GM19463 (cell line): ENCODE measurements at regions not wholly inside any gene's neighbourhood (a gene's known extent, or its start where the extent isn't known, plus 50 kb on each side); places are given as distances from the start of the nearest gene placed in this dataset.

Experiments used
- ATAC-seq: cut with Tn5 transposase; IDR thresholded peaks from one replicate; pipeline ENCODE4 v1.9.1; 2021; ENCODE audit warnings: mild to moderate bottlenecking, moderate library complexity; ENCODE audit not compliant: unreplicated experiment

DNA sequence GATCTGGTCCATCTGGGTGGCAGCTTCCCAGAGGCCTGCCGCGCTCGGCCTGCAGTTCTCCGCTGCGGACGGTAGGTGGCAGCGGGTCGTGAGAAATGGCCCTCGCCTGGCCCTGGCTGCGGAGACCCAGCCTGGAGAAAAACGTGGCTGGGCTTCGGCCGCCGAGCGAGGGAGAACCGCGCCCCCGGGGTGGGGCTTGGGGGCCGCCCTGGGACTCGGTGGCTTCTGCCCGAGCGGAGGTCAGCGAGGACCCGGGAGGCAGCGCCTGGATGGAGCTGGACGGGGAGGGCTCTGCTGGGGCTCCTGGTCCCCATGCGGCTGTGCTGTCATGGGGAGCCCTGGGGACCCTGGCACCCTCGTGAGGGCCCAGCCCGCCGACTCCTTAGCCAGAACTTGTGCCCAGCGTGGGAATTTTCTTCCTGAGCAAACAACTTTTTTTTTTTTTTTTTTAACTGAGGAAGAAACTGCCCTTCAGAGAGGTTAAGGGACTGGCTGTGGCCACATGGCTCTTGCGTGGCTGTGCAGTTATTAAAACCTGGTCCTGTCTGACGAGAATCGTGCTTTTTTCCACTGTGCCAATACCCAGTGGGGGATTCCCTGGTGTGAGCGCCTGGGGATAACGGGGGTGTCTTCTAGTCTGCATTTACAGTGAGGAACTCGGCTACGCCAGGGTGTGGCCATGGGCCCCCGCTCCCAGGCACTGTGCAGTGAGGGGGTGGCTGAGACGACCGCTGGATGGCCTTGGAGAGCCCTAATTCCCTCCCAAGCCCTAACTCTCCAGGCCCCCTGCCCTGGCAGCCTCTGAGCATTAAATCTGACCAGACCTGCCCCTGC lies 535.6 kb downstream of the INSC start:
- peak; percentile 98 for ATAC-seq

DNA sequence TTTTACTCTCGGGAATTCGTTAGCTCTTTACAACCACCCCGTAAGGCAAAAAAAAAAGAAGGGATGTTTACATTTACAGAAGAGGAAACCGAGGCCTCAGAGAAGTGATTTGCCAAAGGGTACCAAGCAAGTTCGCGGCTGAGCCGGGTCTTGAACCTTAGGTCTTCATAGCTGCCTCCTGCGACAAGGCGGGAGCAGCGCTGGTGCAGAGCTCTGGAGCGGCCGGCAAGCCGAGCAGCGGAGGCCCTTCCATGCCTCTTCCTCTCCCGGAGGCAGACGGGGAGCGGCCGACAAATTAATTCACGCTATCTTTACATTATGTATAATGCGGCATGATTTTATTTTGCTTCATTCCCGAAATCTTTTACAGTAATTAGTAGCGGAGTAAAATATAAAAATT lies 536.3 kb downstream of the INSC start:
- no peak for ATAC-seq

DNA sequence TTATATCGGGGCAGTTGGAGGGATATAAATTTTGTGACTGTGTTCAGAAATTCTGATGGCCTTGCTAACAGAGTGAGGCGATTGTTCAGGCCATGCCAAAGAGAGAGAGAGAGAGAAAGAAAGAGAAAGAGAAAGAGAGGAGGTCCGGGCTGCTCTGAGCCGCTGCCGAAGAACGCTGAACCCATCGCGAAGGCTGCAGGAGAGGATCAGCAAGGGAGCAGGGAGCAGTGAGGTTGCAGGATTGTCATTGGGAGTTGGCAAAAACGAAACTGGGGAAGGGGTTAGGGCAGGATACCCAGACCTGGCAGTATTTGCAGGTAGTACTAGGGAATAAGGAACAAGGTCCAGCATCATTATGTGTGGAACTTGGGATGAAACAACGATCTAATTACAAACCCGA lies 537.1 kb downstream of the INSC start:
- no peak for ATAC-seq

DNA sequence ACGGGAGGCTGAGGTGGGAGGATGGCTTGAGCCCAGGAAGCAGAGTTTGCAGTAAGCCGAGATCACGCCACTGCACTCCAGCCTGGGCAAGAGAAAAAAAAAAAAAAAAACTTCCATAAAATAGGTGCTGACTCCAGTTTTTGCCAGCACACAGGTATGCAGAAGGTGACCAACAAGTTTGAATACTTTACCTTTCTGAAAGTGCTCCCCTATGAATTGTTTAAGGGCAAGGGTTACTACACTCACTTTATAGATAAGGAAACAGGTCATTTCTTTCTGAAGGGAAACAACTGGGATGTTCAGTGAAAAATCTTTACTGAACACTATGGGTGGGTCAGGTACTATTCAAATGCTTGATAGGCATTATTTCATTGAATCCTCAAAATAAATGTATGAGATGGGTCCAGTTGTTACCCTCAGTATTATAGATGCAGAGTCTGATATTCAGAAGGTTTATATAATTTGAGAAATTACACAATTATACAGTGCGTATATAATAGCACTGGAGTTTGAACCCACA lies 538.5 kb downstream of the INSC start:
- ATAC-seq = no peak

DNA sequence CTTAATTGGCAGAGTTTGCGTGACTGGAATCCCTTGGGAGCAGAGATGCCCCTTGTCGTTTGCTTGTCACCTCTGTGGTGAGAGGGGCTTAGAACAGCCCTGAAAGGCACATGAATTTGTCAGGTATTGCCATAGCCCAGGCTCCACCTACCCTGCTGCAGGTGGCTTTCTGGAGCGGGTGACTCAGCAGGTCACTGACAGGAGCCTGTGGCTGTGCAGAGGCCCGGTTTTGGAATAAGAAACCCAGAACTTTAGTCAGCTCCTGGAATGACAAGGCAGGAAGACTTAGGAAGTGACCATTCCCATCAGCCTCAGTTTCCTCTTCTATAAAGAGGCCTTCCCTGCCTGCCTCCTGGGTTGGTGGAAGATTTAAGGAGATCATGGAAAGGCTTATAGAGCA lies 539.7 kb downstream of the INSC start:
- ATAC-seq = no peak

DNA sequence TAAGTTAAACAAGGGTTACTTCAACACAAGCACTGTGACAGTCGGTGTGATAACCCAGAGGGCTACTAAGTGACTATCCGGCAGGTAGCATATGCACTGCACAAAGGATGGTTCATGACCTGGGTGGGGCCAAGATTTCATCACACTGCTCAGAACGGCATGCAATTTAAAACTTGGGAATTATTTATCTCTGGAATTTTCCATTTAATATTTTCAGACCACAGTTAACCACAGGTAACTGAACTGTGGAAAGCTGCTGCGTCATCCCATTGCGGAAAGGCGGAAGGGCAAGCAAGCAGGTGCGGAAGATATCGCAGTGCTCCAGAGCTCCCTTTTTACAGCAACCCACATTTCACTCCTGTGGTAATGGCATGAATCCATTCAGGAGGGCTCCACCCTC lies 540.8 kb downstream of the INSC start:
- ATAC-seq = no peak

DNA sequence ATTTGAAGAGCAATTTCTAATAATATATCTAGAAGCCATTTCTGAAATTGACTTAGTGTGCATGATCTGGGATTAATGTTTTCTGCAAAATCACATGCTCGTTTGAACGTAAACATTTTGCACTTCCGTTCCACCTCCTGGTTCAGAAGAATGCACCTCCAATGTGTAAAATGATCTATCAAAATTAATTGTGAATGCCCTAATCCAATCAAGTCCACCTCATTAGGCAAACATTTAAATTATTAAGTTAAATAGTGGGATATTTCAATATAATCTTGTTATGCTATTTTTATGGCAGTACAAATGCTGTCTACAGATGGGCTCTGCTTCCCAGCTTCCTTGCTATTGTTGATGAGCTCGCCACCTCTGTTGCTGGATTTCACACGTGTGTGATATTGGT lies 542.5 kb downstream of the INSC start:
- ATAC-seq = no peak

DNA sequence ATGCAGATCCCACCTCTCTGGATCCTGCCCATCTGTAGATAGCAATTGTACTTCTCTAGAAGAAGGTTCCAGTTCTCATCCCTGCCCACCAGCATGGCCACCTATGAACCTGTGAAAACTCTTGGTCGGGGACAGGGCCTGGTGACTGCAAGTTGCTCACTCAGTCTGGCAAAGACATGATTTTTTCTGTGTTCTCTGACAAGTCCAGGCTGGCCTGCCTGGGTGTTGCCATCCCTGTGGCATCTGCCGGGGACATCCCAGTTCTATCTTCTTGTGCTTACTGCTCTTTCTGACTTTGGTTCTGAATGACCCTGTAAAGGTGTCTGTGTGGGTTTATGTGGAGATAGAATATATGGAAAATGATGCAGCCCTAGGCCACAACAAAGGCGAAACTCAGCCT lies 545.8 kb downstream of the INSC start:
- ATAC-seq = no peak

DNA sequence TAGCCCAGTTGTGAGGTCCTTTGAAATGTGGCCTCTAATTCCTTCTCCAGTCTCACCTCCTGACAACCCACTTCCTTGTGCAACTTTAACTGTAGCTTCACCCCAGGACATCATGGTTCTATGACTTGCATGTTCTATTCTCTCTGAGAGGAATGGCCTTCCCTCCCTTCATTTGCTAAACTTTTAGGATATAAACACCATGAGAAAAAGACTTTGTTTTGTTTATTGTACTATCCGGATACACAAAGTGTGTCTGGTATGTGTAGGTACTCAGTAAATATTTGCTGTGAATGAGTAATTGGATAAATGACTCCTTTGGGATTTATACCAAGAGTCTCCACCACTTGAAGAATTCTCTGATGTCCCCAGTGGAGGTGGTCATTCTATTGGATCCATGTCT lies 547.6 kb downstream of the INSC start:
- ATAC-seq = no peak

DNA sequence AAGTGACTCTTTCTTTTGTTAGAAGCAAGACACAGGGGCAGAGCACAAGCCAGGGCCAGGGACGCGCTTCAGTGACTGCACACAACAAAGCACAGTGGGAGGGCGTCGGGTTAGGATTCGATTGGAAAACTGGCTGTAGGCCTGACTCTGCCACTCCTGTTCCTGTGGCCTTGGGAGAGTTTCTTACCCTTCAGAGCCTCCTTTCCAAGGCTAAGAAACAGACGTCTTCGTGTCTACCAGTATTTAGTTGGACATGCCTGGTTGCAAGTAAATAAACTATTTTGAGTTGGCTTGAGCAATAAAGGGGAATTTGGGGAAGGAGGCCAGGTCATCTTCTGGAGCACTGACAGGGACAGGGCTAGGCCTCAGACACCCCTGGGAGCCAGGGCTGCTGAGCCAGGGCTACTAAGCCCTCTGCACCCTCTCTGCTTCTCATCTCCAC lies 549.1 kb downstream of the INSC start:
- ATAC-seq = no peak

DNA sequence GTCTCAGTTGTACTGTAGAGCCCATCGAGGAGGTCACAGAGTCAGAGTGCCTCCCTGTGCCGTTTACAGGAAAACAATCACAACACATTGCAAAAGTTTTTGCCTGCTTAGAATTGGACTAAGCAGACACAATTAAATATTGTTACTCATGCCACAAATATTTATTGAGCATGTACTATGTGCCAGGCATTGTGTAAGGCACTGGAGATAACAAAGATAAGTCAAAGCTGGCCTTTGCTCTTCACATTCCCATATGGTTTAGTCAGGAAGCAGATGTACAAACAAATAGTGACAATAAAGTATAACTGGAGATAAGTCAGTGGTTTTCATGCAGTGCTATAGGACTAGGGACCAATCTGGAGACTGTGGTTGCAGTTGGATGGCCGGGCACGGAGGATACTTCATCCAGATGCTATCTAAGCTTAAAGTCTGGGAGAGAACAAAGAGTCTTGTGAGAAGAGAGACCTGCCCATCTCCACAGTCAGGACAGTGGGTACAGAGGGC lies 550.7 kb downstream of the INSC start:
- no peak for ATAC-seq

DNA sequence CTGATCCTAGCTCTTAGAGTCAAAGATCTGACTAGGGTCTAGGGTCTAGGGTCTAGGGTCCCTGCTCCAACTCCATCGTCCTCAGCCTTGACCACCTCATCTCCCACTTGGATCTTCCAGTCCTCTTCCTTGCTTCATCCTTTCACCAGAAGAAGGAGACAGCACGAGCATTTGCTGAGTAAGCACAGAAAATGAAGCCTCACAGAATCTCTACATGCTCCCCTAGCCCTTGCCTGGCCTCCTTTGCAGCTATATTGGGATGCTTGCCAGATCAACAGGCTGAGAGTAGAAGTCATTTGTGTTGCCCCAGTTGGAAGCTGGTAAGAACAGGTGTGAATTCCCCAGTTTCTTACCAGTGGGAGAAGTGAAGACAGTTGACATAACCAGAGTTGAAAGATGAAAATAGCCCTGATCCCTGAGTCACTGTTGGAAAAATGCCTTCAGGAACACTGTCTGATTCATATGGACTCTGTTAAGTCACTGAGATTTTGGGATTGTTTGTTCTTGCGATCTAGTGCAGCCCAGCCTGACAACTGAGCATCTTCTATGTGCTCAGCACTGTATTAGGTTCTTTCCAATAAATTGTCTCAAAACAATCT lies 552.5 kb downstream of the INSC start:
- ATAC-seq = no peak

DNA sequence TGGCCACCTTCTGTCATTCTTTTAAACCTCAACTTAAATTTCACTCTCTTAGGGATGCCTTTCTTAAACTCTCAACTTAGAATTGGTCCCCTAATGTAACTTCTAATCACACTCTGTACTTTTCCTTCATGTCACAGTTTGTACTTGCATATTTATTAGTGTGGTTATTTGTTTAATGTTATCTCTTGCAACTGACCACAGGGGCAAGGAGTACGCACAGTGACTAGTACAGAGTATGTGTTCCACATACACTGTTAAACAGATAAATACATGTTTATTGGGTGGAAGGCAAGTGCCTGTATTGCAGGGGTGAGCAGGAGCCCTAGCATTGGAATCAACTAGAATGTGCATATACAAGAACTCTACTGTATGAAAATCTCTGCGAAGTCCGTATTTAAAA lies 554.0 kb downstream of the INSC start:
- no peak for ATAC-seq

DNA sequence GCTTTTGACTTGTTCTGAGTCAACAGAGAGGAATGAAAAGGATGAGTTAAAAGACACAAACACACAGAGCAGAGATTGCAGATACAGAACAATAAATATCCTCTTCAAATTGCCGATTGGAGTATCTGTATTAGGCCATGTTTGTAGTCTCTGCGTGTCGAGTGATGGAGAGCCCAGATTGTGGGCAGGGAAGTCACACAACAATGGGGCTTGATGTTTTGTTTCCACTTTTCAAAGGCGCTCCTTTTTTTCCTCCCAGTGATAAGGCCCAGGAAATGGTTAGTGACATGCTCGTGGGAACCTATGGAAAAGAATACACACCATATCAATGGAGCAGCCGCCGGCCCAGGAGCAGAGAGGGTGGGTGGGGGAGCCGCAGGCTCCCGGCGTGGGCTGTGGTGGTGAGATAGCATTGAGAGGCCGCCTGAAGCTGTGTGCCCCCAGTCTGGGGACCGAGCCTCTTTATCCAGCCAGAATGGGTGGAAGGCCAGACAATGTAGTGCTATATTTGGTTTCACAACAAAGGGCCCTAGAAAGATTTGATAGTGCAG lies 555.9 kb downstream of the INSC start:
- no peak for ATAC-seq

DNA sequence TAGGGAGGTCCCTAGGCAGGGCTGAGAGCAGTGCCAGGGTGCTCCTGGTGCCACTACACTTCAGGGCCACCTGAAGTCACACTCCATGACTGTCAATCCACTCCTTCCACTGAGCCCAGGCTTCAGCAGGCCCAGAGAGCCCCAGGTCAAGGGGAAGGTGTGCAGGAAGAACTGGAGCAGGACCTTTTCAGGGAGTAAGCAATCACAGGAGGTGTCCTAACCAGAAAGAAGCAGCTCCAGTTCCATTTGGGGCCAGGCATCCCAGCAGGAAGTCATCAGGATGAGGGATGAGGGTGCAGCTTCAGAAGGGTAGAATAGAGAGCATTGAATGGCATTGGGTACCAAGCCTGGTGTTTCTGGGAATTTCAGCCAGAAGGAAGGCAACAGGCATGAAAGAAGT lies 556.5 kb downstream of the INSC start:
- ATAC-seq = no peak

DNA sequence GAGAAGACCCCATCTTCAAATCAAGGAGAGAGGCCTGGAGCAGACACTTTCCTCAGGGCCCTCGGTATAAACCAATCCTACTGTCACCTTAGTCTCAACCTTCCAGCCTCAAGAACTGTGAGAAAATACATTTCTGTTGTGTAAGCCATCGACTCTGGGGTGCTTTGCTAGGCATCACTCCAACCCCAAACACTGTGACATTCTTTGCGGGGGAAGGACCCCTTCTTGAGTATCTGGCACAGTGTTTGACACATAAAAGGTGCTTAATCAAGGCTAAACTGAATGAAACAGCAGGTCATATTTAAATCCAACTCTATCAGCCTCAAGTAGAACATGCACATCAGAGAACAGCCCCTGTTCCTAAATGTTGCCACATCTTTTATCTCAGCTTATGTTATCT lies 558.1 kb downstream of the INSC start:
- no peak for ATAC-seq

DNA sequence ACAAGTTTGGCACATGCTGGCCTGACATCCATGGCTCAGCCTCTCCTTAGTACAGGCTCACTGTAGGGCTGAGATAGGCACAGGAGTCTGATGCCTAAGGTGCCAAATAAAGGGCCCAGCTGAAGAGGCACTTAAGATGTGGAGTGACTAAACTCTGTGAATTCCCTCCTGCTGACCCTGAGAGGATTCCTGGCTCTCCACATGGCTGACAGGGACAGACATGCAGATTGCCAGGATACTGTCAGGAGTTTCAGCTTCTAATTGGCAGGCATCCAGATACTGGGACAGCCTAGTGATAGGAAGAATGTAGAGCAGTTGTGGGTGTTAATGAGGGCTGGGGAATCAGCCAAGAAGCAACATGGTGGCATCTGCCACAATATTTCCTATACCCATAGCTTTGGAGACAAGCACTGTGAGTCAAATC lies 558.7 kb downstream of the INSC start:
- ATAC-seq = no peak

DNA sequence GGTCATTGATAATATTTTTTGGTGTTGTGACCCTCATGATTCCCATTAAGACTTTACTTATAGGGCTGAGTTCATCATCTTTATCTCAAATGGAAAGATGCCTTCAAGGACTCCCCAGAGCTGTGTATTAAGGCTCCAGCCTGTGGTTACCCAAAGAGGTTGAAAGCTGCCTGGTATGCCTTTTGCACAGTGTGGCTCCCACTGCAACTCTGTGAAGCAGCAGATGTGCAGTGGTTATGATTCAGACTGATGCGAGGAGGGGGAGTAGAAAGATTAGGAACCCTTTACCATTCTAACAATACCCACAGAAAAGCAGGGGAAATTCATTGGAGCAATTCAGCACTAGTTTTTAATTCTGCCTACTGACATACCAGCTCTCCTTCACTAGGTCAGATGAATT lies 560.0 kb downstream of the INSC start:
- ATAC-seq = no peak

DNA sequence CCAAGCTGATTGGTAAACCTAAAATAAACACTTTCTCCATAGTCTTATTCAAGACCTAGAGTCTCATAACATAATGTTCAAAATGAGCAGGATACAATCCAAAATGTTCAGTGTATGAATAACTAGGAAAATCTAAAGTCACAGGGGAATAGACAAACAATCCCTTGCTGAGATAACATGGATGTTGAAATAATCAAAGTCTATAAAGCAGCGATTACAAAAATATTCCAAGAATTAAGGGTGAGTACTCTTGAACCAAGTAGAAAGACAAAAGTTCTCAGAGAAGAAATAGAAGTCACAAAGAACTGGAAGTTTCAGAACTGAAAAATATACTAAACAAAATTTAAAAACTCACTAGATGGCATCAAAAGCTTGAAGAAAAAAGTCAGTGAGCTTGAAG lies 561.0 kb downstream of the INSC start:
- no peak for ATAC-seq

DNA sequence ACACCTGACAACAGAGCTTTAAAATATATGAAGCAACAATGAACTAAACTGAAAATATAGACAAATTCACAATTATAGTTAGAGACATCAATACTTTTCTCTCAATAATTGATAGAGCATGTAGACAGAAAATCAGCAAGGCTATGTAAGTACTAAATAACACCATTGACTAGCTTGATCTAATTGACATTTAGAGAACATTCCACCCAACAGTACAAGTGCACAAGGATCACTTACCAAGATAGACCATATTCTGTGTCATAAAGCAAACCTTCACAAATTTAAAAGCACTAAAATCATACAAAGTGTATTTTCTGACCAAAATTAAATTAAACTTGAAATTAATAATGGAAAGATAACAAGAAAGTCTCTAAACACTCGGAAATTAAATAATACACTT lies 562.5 kb downstream of the INSC start:
- no peak for ATAC-seq

DNA sequence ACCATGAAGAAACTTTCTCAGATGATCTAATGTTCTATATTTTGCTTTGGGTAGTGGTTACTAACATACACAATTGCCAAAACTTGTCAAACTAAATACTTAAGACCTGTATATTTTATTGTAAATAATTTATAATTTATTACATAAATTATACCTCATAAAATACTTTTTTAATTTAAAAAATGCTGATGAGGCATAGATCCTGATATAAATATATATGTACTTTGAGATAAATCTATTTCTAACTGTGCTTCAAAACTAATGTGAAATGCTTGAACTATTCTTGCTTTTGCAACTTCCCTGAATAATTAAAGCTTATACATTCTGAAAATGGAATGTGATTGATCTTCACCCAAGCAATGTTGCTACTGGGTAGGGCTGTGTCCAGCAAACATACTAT lies 568.8 kb downstream of the INSC start:
- no peak for ATAC-seq

DNA sequence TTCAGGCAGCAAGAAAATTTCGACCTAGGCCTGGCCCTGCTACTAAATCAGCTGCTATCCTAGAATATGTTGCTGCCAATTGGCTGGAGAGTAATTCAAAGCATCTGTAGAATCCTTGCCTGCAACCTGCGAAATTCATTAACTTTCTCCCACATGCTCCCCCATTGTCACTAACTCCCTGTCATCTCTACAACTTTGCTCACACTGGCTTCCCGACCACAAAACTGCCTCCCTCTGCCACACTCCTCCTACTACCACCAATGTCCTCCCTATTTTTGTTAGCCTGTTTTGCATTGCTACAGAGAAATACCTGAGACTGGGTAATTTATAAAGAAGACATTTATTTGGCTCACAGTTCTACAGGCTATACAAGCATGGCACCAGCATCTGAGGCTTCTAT lies 570.6 kb downstream of the INSC start:
- ATAC-seq = no peak
